GM19397 (cell line): ENCODE measurements at regions not wholly inside any gene's neighbourhood (a gene's known extent, or its start where the extent isn't known, plus 50 kb on each side); places are given as distances from the start of the nearest gene placed in this dataset.

ENCODE experiments used
- ATAC-seq: cut with Tn5 transposase; IDR thresholded peaks from one replicate; pipeline ENCODE4 v1.9.1; 2021; ENCODE audit warnings: mild to moderate bottlenecking, moderate library complexity; ENCODE audit not compliant: unreplicated experiment

- ATAC-seq: no peak
Observed at GRCh38 chr6:130314271-130314670, 51.5 kb upstream of the TMEM200A start.

DNA sequence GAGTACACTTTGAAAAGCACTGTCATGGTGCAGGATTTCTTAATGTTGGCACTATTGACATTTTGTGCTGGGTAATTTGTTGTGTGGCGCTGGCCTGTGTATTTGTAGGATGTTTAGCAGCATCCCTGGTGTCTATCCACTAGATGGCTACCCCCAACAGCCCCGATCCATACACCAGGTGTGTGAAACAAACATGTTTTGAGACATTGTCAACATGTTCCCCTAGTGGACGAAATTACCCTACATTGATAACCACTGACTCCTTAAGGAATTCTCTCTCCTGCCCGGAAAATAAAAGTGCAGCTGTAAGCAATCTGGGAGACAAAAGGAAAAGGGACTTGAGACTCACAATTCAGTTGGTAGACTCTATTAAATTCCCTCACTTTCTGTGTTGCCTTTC is 52.6 kb upstream of the TMEM200A start:
- no peak for ATAC-seq

DNA sequence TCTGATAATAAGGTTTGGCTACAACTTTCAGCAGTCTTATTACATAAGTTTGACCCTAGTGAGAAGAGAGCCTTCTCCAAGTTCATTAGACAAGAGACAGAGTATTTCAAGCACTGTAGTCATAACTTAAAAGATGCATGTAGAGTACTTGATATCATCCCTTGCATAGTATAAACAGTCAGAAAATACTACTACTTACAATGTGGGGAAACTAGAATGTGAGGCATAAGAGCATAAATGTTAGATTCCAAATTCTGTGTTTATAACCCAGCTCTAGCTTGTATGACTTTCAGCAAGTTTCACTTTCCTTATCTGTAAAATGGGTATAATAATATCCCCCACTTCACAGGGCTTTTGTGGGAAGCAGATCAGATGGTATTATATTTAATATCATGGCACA is 56.8 kb upstream of the TMEM200A start:
- ATAC-seq: no peak

DNA sequence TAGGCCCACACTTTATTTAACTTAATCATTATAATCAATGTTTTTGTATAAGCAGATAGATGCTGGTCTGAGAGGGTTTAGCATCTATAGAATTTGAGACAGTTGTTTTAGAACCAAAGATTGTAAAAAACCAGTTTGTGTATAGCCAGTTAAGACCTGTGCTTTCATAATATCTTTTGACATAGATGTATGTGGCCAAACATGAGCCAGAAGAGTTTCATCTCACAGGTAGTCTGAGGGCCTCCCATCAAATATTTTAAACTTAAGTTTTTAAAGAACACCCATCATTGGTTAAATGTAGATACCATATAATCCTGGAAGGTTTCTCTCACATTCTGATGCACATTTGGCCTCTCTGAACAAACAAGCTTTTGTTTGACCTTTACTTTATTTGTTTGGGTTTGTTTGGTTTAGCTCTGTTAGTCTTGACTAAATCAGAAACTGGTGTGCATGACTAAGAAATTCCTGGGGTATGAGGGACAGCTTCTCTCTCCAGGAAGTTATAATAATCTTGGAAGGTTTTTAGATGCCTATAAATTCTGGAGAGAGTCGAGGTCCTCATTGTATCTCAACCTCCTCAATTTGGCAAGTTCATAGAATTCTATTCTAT is 58.0 kb upstream of the TMEM200A start:
- no peak for ATAC-seq

DNA sequence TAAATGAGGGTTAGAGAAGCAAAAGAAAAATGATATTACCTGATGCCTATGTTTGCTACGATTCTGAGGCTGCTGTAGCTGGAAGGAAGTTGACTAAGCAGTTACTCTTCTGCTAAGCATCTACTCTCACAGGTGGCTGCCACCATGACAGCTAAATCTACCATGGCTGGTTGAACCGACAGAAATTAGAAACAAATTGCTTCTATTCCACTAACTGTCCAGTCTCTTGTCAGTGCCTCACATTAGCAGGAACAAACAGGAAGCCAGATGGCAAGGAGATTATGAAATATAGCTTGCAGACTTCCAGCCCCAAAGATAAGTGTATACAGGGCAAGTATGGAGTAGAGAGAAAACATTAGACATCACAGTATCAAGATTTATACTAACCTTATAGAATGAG is 59.4 kb upstream of the TMEM200A start:
- ATAC-seq: no peak

DNA sequence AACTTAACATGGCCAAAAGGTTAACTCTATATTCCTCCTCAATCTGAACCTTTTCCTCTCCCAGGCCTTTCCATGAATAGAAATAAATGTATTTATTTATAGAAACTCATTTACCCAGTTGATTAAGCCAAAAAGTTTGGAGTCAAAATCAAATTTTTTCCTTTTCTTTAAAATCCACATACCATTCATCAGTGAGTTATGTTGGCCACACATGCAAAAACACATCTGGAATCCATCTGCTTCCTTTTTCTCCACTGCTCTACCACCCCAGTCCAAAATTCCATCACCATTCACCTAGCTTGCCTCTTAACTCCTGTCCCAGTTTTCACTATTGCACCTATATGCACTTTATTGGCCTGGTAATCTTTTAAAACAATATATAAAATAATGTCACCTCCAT is 62.4 kb upstream of the TMEM200A start:
- ATAC-seq: no peak

DNA sequence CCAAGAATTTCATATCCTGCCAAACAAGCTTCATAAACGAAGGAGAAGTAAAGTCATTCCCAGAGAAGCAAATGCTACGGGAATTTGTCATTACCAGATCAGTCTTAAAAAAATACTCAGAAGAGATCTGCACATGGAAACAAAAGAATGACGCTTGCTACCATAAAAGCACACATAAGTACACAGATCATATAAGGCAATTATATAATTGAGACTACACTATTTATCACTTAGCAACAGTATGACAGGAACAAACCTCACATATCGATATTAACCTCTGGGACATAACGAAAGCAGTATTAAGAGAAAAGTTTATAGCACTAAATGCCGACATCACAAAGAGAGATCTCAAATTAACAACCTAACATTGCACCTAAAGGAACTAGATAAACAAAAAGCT is 67.6 kb upstream of the TMEM200A start:
- no peak for ATAC-seq

DNA sequence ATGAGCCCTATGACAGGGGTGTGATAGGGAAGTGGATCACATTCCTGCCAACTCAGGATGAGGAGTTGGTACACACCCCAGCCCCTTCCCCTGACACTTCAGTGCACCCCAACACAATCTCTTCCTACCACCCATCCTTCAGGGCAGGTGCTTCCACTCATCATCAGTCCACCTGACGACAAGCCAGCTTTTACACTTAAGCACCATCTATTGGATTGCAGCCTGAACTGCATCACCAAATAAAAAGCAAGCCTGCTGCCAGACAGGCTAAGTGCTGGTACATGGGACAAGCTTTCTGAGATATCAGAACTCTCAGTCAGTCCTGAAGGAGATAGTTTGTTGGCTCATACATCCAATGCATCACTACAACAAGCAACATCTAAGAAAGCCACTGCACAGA is 69.0 kb upstream of the TMEM200A start:
- no peak for ATAC-seq

DNA sequence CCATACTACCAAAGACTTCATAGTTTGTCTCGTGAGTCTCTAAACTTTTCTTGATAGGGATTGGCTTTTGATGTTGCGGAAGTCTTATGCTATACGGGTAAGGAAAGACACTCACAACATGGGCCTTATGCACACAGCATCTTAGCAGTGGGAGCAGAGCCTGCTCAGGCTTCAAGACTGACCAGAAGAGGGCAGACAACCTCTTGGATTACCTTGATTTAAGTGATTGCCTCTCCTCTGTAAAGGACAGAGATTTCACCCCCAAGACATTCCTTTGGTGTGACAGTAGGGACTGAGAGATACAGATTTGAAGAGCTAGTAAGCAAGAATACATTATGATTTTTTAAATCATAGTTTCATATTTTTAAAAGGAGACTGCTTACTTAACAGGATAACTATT is 71.0 kb upstream of the SAMD3 start:
- ATAC-seq: no peak

DNA sequence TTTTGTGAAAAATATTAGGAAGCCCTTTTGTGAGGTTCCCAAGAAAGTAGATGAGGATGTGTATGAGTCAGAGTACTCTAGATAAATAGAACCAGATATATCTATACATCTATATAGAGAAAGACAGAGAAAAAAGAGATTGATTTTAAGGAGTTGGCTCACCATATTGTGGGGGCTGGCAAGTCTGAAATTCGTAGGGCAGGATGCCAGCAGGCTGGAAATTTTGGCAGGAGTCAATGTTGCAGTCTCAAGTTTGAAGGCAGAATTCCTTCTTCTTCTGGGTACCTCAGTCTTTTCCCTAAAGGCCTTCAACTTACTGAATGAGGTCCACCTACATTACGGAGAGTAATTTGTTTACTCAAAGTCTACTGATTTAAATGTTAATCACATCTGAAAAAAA is 65.3 kb upstream of the SAMD3 start:
- ATAC-seq: no peak

DNA sequence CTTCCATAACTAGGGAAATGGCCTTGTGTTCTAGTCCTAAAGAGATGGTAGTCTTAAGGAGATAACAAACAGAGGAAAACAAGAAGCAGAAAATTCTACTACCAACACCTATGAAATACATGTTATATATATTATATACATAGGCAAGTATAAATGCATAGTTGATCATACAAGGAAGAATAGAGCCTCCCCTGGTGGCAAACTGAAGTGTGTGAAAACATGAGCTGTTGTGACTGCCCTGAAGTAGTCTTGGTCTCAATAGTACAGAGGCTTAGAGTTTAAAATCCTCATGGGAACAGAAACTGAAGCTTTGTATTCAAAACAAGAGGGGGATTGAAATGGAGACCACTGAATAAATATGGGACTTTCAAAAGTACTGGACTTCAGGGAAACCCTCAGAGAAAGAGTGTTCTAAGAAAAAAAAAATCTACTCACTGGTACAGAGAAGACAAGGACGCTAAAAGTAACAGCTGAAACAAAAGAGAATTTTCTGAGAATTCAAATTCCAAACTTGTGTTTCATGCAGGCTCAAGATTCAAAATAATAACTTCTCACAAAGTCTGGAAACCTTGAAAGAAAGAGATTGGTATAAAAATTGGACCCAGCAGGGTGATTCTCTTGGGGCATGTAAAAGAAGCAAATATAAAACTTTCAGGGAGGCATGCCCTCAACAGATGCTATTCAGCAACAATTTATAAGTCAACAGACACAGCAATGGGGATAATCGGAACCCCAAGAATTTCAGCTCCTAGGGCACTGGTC is 59.7 kb upstream of the SAMD3 start:
- peak; percentile 60 for ATAC-seq

GRCh38 chr6:130276507-130276906 is 53.8 kb upstream of the SAMD3 start:
- no peak for ATAC-seq

DNA sequence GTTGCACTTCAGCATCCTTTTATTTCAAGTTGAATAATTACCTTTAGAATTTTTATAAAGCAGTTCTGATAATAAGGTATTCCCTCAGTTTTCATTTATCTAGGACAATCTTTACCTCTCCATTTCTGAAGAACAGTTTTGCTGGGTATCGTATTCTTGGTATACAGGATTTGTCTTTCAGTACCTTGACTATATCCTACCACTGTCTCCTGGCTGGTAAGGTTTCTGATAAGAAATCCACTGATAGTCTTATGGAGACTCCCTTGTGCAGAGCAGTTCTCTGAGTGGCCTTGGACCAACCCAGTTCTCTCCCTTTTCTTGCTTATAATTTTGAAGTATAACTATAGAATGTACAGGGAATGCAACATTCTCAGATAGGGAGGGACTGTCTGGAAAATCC is 51.3 kb upstream of the SAMD3 start:
- ATAC-seq: no peak
